Activated T-helper 1 cell treated with anti-CD3 and anti-CD28 coated beads, Interleukin-12 subunit alpha, Interleukin-12 subunit beta, Interleukin-2, Interleukin-4 antibody, amounts not matched to agents 30 ng/mL and 10 ng/mL and 1 ng/mL, durations not matched to agents 14 hours and 24 hours and 36 hours (primary cell): ENCODE measurements at regions not wholly inside any gene's neighbourhood (a gene's known extent, or its start where the extent isn't known, plus 50 kb on each side); places are given as distances from the start of the nearest gene placed in this dataset.

ENCODE experiments used
- DNase-seq: peaks from one replicate; pipeline ENCODE4 v3.0.0; 2021; ENCODE audit warnings: low spot score
- H3K27ac Mint-ChIP-seq: one replicate; pipeline ENCODE4 v1.8.0; 2021; ENCODE audit warnings: mild to moderate bottlenecking, mixed read lengths
- H3K27me3 Mint-ChIP-seq: one replicate; pipeline ENCODE4 v1.8.0; 2022; ENCODE audit warnings: mild to moderate bottlenecking, moderate library complexity, mixed read lengths; ENCODE audit not compliant: insufficient read depth
- H3K36me3 Mint-ChIP-seq: one replicate; pipeline ENCODE4 v1.8.0; 2021; ENCODE audit warnings: low read depth, mixed read lengths
- H3K4me1 Mint-ChIP-seq: one replicate; pipeline ENCODE4 v1.8.0; 2021; ENCODE audit warnings: low read depth, mixed read lengths
- H3K4me3 Mint-ChIP-seq: one replicate; pipeline ENCODE4 v1.8.0; 2021; ENCODE audit warnings: mild to moderate bottlenecking, moderate library complexity, mixed read lengths
- H3K9me3 Mint-ChIP-seq: one replicate; pipeline ENCODE4 v1.8.0; 2021; ENCODE audit warnings: mixed read lengths
- intact Hi-C: fragments of 100-400 bp; cut with micrococcal nuclease; formaldehyde crosslinking; loops from one replicate; pipeline ENCODE4 v1.15.1; 2024

DNA sequence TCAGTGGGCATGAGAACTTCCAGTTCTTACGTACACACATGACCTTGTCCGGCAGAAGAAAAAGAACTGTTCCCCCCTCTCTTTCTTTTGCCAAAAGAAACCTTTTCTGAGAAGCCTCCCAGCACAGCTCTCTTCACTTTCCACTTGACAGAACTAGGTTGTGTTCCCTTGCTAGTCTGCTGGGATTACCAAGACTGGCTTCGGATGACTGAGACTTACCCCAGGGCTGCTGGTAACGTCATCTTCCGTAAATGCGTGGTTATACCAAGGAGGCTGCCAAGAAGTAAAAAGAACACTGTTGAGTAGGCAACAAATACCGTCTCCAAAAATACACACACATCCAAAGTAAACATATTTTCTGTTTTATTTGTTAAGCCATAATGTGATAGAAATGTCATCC is 908.2 kb downstream of the EFNB2 start:
- intact Hi-C loops = no loop called here
- Mint-ChIP-seq H3K36me3 (no peaks in the 10 kb centered on the region), H3K4me3 (no peak overlapping the region)

DNA sequence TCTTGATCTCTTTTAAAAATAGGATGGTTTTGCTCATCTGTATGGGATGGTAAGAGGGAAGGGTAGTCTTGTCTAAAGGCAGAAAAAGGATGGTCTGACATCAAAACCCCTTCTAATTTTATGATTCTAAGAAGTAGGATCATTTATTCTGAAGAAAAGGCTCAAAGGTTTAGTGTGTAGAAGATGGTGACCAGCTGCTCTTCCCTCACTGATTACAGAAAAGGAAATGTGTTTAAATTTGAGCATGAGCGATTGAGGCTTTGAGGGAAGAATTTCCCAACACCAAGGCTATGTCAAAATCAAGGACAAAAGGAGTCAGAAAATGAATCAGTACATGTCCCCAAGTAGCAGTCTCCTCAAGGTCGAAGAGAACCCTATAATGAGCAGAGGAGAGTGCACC is 909.8 kb downstream of the EFNB2 start:
- Mint-ChIP-seq H3K4me1 (no peaks in the 10 kb centered on the region), H3K4me3 (no peak overlapping the region), H3K36me3 (no peaks in the 10 kb centered on the region), H3K27ac (no peak overlapping the region), H3K27me3 (no peaks in the 10 kb centered on the region), H3K9me3 (no peaks in the 10 kb centered on the region)
- no peak for DNase-seq
- intact Hi-C loops = no loop called here

More for the DNA sequence above, 908.2 kb downstream of the EFNB2 start:
- H3K27me3 Mint-ChIP-seq = no peaks in the 10 kb centered on the region
- H3K27ac Mint-ChIP-seq = no peak overlapping the region
- DNase-seq = no peak
- no peaks in the 10 kb centered on the region for H3K9me3 Mint-ChIP-seq
- no peaks in the 10 kb centered on the region for H3K4me1 Mint-ChIP-seq

GRCh38 chr13:105616333-105617075 is 919.0 kb downstream of the EFNB2 start:
- Mint-ChIP-seq H3K36me3 (no peaks in the 10 kb centered on the region), H3K27ac (no peak overlapping the region), H3K9me3 (no peaks in the 10 kb centered on the region), H3K27me3 (no peaks in the 10 kb centered on the region), H3K4me1 (no peaks in the 10 kb centered on the region), H3K4me3 (no peak overlapping the region)
- intact Hi-C loops = no loop called here
- DNase-seq = no peak

GRCh38 chr13:105612541-105612940 is 922.9 kb downstream of the EFNB2 start:
- intact Hi-C loops = no loop called here
- H3K9me3 Mint-ChIP-seq = no peaks in the 10 kb centered on the region
- H3K36me3 Mint-ChIP-seq = no peaks in the 10 kb centered on the region
- no peak overlapping the region for H3K27ac Mint-ChIP-seq
- H3K4me3 Mint-ChIP-seq = no peak overlapping the region
- H3K27me3 Mint-ChIP-seq = no peaks in the 10 kb centered on the region
- H3K4me1 Mint-ChIP-seq = no peaks in the 10 kb centered on the region
- no peak for DNase-seq

DNA sequence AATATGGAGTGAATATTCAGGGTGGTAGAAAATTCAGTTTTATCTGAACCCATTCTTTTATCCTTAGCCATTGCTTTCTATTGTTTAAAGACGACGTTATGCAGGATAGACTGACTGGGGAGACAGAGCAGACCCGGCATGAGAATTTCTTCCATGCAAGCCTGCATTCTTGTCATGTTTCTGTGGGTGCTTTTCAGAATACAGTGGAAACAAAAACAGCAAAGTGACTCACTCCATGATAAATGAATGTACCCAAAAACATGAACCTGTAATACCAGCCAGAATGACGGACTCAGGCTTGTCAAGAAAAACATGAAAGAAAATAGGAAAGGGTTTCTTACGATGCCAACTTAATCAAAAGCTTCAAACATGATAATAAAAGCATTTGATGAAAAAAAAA is 924.0 kb downstream of the EFNB2 start:
- DNase-seq = no peak
- H3K9me3 Mint-ChIP-seq = no peaks in the 10 kb centered on the region
- H3K4me1 Mint-ChIP-seq = no peaks in the 10 kb centered on the region
- no peaks in the 10 kb centered on the region for H3K27me3 Mint-ChIP-seq
- H3K27ac Mint-ChIP-seq = no peak overlapping the region
- H3K36me3 Mint-ChIP-seq = no peaks in the 10 kb centered on the region
- intact Hi-C loops = no loop called here
- no peak overlapping the region for H3K4me3 Mint-ChIP-seq

DNA sequence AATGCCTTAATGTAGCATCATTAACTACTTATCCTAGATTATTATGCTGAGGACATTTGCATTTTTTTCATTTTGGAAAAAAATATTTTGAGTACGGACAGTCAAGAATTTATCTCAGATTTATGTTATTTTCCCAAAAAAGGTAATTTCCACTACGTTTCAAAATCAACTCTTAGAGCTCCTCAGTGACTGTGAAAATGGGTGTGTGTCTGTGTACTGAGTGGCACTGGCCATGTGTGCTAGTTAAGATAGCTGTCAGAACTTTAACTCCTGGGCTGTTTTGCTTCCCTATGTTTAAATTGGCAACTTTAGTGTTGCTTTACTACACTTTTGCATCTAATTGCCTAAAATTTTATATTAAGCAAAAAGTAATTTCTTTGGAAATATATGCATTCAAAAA is 927.4 kb downstream of the EFNB2 start:
- intact Hi-C loops = no loop called here
- Mint-ChIP-seq H3K27ac (no peak overlapping the region), H3K4me3 (no peak overlapping the region), H3K9me3 (no peaks in the 10 kb centered on the region), H3K36me3 (no peaks in the 10 kb centered on the region), H3K27me3 (no peaks in the 10 kb centered on the region), H3K4me1 (no peaks in the 10 kb centered on the region)
- no peak for DNase-seq

GRCh38 chr13:105607426-105607825 is 928.0 kb downstream of the EFNB2 start:
- Mint-ChIP-seq H3K4me1 (no peaks in the 10 kb centered on the region), H3K4me3 (no peak overlapping the region), H3K27me3 (no peaks in the 10 kb centered on the region), H3K36me3 (no peaks in the 10 kb centered on the region), H3K9me3 (no peaks in the 10 kb centered on the region), H3K27ac (no peak overlapping the region)
- intact Hi-C loops = no loop called here
- DNase-seq = no peak

DNA sequence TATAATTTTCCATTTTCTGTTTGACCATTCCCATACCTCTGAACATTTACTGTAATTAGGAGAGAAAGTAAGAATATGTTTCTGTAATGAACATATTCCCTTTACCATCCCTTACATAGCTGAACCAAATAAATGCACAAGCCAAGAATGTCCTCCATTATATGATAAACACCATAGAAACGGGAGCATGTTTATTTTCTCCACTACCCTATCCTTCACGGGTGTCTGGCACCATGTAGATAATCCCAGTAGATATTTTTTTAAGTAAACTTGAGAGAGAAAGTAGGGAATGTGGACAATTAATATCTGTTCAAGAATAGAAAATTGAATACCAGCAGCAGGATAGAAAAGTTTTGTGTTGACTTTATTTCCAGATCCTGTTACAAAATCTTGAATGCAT is 928.4 kb downstream of the EFNB2 start:
- Mint-ChIP-seq H3K4me1 (no peaks in the 10 kb centered on the region), H3K27ac (no peak overlapping the region), H3K27me3 (no peaks in the 10 kb centered on the region), H3K4me3 (no peak overlapping the region), H3K9me3 (no peaks in the 10 kb centered on the region), H3K36me3 (no peaks in the 10 kb centered on the region)
- intact Hi-C loops = no loop called here
- no peak for DNase-seq

DNA sequence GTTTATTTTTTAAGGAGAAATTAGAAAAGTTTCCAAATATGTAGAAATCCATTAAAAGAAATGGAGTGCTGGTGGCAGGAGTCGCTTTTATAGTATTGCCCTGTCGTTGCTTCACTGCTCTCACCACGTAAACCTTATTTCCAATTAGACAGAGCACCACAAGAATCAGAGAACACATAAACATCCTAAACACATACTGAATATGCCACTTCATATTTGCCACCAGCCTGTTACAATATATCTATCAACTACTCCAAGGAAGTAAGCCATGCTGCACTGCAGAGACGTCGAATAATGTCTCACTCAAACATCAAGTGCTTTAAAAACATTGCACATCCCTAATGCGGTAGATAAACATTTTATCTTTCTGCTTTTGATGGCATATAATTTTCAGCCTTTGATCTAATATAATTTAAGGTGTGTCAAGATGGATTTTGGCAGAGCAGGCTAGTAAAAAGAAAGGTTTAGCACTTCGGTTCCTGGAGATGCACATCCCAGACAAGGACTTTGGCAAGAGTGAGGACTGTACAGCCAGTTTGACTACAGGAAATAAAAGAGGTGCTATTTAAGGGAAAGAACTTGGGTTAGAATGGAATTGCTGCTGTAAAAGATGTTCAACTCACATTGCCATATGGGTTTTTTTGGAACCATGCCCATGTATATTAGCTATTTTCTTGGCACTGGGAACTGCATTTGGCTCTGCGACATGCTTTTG is 932.3 kb downstream of the EFNB2 start:
- Mint-ChIP-seq H3K36me3 (no peaks in the 10 kb centered on the region), H3K27ac (no peak overlapping the region), H3K4me3 (no peak overlapping the region), H3K27me3 (no peaks in the 10 kb centered on the region), H3K4me1 (no peaks in the 10 kb centered on the region), H3K9me3 (peaks cover 4% of the 10 kb centered on the region)
- no peak for DNase-seq
- intact Hi-C loops = no loop called here

- intact Hi-C loops = no loop called here
- no peak for DNase-seq
- Mint-ChIP-seq H3K4me1 (no peaks in the 10 kb centered on the region), H3K36me3 (no peaks in the 10 kb centered on the region), H3K27ac (no peak overlapping the region), H3K9me3 (peaks cover 7% of the 10 kb centered on the region), H3K4me3 (no peak overlapping the region), H3K27me3 (no peaks in the 10 kb centered on the region)
Measured at GRCh38 chr13:105599477-105600037, 935.9 kb downstream of the EFNB2 start.

DNA sequence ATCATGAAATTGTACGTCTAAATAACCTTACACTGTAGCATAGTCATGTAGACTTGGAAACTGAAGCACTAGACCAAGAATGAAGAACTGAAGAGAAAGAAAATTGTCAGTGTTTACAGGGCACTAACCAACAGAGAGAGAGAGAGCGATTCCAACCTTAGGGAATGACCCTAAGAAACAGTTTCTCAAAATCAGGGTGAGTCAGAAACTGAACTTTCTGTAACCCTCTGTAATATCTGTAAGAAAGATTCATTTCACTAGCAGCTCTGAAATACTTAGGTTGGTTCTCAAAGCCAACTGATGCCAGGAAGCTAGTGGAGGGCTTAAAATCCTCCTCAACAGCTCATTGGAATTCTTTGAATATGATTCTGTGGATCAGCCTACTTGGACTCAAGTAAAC is 936.9 kb downstream of the EFNB2 start:
- Mint-ChIP-seq H3K4me3 (no peak overlapping the region), H3K9me3 (peaks cover 9% of the 10 kb centered on the region), H3K27ac (no peak overlapping the region), H3K27me3 (no peaks in the 10 kb centered on the region), H3K4me1 (no peaks in the 10 kb centered on the region), H3K36me3 (no peaks in the 10 kb centered on the region)
- no peak for DNase-seq
- intact Hi-C loops = no loop called here

GRCh38 chr13:105597573-105597972 is 937.9 kb downstream of the EFNB2 start:
- no peaks in the 10 kb centered on the region for H3K4me1 Mint-ChIP-seq
- no peaks in the 10 kb centered on the region for H3K36me3 Mint-ChIP-seq

GRCh38 chr13:105595471-105595870 is 940.0 kb downstream of the EFNB2 start:
- no peaks in the 10 kb centered on the region for H3K36me3 Mint-ChIP-seq
- intact Hi-C loops = no loop called here
- no peak overlapping the region for H3K4me3 Mint-ChIP-seq
- H3K27ac Mint-ChIP-seq = no peak overlapping the region
- no peaks in the 10 kb centered on the region for H3K4me1 Mint-ChIP-seq
- H3K9me3 Mint-ChIP-seq = peaks cover 9% of the 10 kb centered on the region
- no peak for DNase-seq
- no peaks in the 10 kb centered on the region for H3K27me3 Mint-ChIP-seq

More at GRCh38 chr13:105597573-105597972, 937.9 kb downstream of the EFNB2 start:
- no peak for DNase-seq
- no peak overlapping the region for H3K27ac Mint-ChIP-seq
- intact Hi-C loops = no loop called here
- peaks cover 9% of the 10 kb centered on the region for H3K9me3 Mint-ChIP-seq
- no peaks in the 10 kb centered on the region for H3K27me3 Mint-ChIP-seq
- no peak overlapping the region for H3K4me3 Mint-ChIP-seq
